Activated T-helper 17 cell treated with anti-CD3 and anti-CD28 coated beads, Interleukin-2, amount 50 U/mL, for 72 hours (primary cell): ENCODE measurements at regions not wholly inside any gene's neighbourhood (a gene's known extent, or its start where the extent isn't known, plus 50 kb on each side); places are given as distances from the start of the nearest gene placed in this dataset.

Experiments used
- ATAC-seq: fragments of 150-1000 bp; cut with Tn5 transposase; replicated peaks from 2 replicates; pipeline ENCODE4 v1.10.0; 2021; ENCODE audit warnings: mild to moderate bottlenecking, moderate library complexity
- H3K27ac Mint-ChIP-seq: one replicate; pipeline ENCODE4 v1.8.0; 2022; ENCODE audit warnings: mixed read lengths
- H3K27me3 Mint-ChIP-seq: one replicate; pipeline ENCODE4 v1.8.0; 2022; ENCODE audit warnings: mixed read lengths
- H3K36me3 Mint-ChIP-seq: one replicate; pipeline ENCODE4 v1.8.0; 2022; ENCODE audit warnings: low read depth, mild to moderate bottlenecking, mixed read lengths
- H3K4me1 Mint-ChIP-seq: one replicate; pipeline ENCODE4 v1.8.0; 2022; ENCODE audit warnings: mixed read lengths
- H3K4me3 Mint-ChIP-seq: one replicate; pipeline ENCODE4 v1.8.0; 2022; ENCODE audit warnings: mild to moderate bottlenecking, mixed read lengths
- H3K9me3 Mint-ChIP-seq: one replicate; pipeline ENCODE4 v1.8.0; 2022; ENCODE audit warnings: mixed read lengths

DNA sequence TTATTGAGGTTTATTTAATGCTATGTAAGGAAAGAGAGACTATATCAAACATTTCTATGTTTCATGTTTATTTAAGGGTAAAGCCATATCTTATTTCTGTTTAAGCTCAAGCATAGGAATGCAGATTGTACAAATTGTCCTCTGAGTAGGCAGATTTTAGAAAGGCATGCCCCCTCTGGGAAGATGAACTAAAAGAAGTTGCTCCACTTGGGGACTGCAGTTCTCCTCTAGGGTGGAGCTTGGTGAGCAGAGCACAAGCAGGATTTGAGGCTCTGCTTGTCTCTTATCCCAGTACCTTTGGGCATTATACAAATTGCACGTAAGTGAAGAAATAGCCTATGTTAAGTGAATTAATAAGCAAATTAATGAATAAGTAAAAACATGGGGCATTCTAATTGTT is 96.2 kb upstream of the PDE3A start:
- no peak overlapping the region for H3K4me3 Mint-ChIP-seq
- H3K36me3 Mint-ChIP-seq: no peaks in the 10 kb centered on the region
- no peaks in the 10 kb centered on the region for H3K27me3 Mint-ChIP-seq
- no peaks in the 10 kb centered on the region for H3K4me1 Mint-ChIP-seq
- no peak for ATAC-seq
- no peak overlapping the region for H3K27ac Mint-ChIP-seq
- no peaks in the 10 kb centered on the region for H3K9me3 Mint-ChIP-seq

GRCh38 chr12:20272801-20273200 is 95.5 kb upstream of the PDE3A start:
- H3K27ac Mint-ChIP-seq: no peak overlapping the region
- H3K4me3 Mint-ChIP-seq: no peak overlapping the region
- no peaks in the 10 kb centered on the region for H3K36me3 Mint-ChIP-seq

GRCh38 chr12:20274008-20274407 is 94.3 kb upstream of the PDE3A start:
- Mint-ChIP-seq H3K36me3 (no peaks in the 10 kb centered on the region), H3K27me3 (no peaks in the 10 kb centered on the region), H3K4me3 (no peak overlapping the region), H3K27ac (no peak overlapping the region), H3K9me3 (no peaks in the 10 kb centered on the region), H3K4me1 (no peaks in the 10 kb centered on the region)
- no peak for ATAC-seq

More at GRCh38 chr12:20272801-20273200, 95.5 kb upstream of the PDE3A start:
- ATAC-seq: no peak
- H3K4me1 Mint-ChIP-seq: no peaks in the 10 kb centered on the region
- H3K9me3 Mint-ChIP-seq: no peaks in the 10 kb centered on the region
- H3K27me3 Mint-ChIP-seq: no peaks in the 10 kb centered on the region

GRCh38 chr12:20278276-20278675 is 90.1 kb upstream of the PDE3A start:
- Mint-ChIP-seq H3K4me3 (no peak overlapping the region), H3K9me3 (no peaks in the 10 kb centered on the region), H3K27me3 (no peaks in the 10 kb centered on the region), H3K36me3 (no peaks in the 10 kb centered on the region), H3K4me1 (no peaks in the 10 kb centered on the region), H3K27ac (no peak overlapping the region)
- ATAC-seq: no peak

- no peak for ATAC-seq
- no peak overlapping the region for H3K4me3 Mint-ChIP-seq
- no peak overlapping the region for H3K27ac Mint-ChIP-seq
- H3K9me3 Mint-ChIP-seq: no peaks in the 10 kb centered on the region
- no peaks in the 10 kb centered on the region for H3K4me1 Mint-ChIP-seq
- no peaks in the 10 kb centered on the region for H3K27me3 Mint-ChIP-seq
- no peaks in the 10 kb centered on the region for H3K36me3 Mint-ChIP-seq
Observed at GRCh38 chr12:20280515-20280914, 87.8 kb upstream of the PDE3A start.

GRCh38 chr12:20282401-20282800 is 85.9 kb upstream of the PDE3A start:
- Mint-ChIP-seq H3K27me3 (no peaks in the 10 kb centered on the region), H3K4me1 (no peaks in the 10 kb centered on the region), H3K4me3 (no peak overlapping the region), H3K9me3 (no peaks in the 10 kb centered on the region), H3K36me3 (no peaks in the 10 kb centered on the region), H3K27ac (no peak overlapping the region)
- ATAC-seq: no peak

DNA sequence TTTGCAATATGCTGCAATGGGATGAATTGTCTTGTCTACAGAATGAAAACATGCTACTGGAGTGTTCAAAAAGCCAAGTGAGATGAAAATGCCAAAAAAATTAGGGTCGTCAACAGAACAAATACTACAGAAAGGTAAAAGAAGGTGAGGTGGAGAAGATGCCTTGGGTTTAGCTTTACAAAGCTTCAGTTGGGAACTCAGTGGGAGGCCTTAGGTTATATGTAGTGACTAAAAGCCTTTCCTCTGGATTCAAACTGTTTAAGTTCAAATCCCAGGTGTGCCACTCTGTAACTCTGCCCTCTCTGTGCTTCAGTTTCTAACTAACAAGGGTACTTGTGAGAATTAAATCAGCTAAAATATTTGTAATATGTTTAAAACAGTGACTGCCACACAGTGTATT is 84.9 kb upstream of the PDE3A start:
- H3K4me3 Mint-ChIP-seq: no peak overlapping the region
- no peaks in the 10 kb centered on the region for H3K27me3 Mint-ChIP-seq
- H3K9me3 Mint-ChIP-seq: no peaks in the 10 kb centered on the region
- H3K4me1 Mint-ChIP-seq: no peaks in the 10 kb centered on the region
- ATAC-seq: no peak
- H3K27ac Mint-ChIP-seq: no peak overlapping the region
- no peaks in the 10 kb centered on the region for H3K36me3 Mint-ChIP-seq

DNA sequence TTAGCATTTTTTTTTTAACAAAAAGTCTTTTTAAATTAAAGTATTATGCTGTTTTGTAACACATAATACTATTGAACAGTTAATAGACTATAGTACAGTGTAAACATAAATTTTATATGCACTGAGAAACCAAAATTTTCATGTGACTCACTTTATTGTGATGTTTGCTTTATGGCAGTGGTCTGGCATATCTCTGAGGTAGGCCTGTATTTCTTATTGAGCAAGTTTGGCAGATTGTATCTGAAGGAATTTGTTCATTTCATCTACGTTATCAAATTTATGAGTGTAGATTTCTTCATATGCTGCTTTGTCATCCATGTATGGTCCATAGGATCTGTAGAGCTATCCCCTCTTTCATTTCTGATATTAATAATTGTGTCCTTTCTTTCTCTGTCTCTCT is 78.8 kb upstream of the PDE3A start:
- H3K36me3 Mint-ChIP-seq: no peaks in the 10 kb centered on the region
- H3K27me3 Mint-ChIP-seq: no peaks in the 10 kb centered on the region
- H3K27ac Mint-ChIP-seq: no peak overlapping the region
- no peak for ATAC-seq
- no peaks in the 10 kb centered on the region for H3K4me1 Mint-ChIP-seq
- peaks cover 3% of the 10 kb centered on the region for H3K9me3 Mint-ChIP-seq
- H3K4me3 Mint-ChIP-seq: no peak overlapping the region

- Mint-ChIP-seq H3K27ac (no peak overlapping the region), H3K9me3 (peaks cover 21% of the 10 kb centered on the region), H3K36me3 (no peaks in the 10 kb centered on the region), H3K4me1 (no peaks in the 10 kb centered on the region), H3K4me3 (no peak overlapping the region), H3K27me3 (no peaks in the 10 kb centered on the region)
- ATAC-seq: no peak
Observed at GRCh38 chr12:20300457-20300856, 67.9 kb upstream of the PDE3A start.

DNA sequence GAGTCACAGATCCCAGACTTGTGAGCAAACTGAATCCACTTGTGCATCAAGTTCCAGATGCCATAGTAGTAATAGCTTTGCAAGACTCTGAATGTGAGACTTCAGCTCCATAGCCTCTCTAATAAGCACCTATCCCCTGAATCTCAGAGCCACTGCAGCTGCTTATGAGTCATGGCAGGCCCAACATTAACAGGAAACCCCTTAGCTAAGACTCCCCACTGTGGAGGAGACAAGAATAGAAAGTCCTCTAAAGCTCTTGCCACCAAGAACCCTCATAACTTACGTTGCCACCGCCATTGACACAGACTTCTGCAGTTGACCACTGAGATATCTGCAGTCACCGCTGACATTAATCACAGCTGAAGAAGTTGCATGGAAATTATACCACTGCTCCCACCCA is 62.9 kb upstream of the PDE3A start:
- peaks cover 10% of the 10 kb centered on the region for H3K9me3 Mint-ChIP-seq
- ATAC-seq: no peak
- H3K27ac Mint-ChIP-seq: no peak overlapping the region
- H3K36me3 Mint-ChIP-seq: no peaks in the 10 kb centered on the region
- no peak overlapping the region for H3K4me3 Mint-ChIP-seq
- no peaks in the 10 kb centered on the region for H3K27me3 Mint-ChIP-seq
- no peaks in the 10 kb centered on the region for H3K4me1 Mint-ChIP-seq

GRCh38 chr12:20309504-20310148 is 58.7 kb upstream of the PDE3A start:
- no peak for ATAC-seq
- Mint-ChIP-seq H3K27ac (no peak overlapping the region), H3K9me3 (peaks cover 10% of the 10 kb centered on the region), H3K36me3 (no peaks in the 10 kb centered on the region), H3K4me3 (no peak overlapping the region), H3K4me1 (no peaks in the 10 kb centered on the region), H3K27me3 (no peaks in the 10 kb centered on the region)

DNA sequence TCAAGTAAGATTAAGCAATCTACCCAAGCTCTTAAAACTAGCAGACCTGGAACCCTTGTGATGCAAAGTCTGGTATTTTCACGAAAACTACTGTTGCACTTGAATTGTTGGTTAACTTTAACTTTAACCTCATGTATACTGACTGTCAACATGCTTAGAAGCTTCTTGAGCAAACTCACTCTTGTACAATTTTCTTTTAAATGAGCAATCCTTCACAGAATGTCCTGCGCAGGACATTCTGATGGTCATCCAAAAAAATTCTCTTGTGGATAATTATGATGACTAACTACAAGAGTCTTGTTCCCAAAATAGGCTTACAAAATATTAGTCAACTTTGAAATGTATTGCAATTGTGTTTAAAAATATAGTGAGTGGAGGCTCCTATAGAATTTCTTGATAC is 54.0 kb upstream of the PDE3A start:
- H3K27me3 Mint-ChIP-seq: no peaks in the 10 kb centered on the region
- ATAC-seq: no peak
- no peak overlapping the region for H3K27ac Mint-ChIP-seq
- no peak overlapping the region for H3K4me3 Mint-ChIP-seq
- H3K4me1 Mint-ChIP-seq: no peaks in the 10 kb centered on the region
- H3K36me3 Mint-ChIP-seq: no peaks in the 10 kb centered on the region
- H3K9me3 Mint-ChIP-seq: peaks cover 1% of the 10 kb centered on the region

GRCh38 chr12:20317554-20317953 is 50.8 kb upstream of the PDE3A start:
- no peaks in the 10 kb centered on the region for H3K36me3 Mint-ChIP-seq
- H3K9me3 Mint-ChIP-seq: no peaks in the 10 kb centered on the region
- H3K4me1 Mint-ChIP-seq: no peaks in the 10 kb centered on the region
- ATAC-seq: no peak
- H3K4me3 Mint-ChIP-seq: no peak overlapping the region
- H3K27ac Mint-ChIP-seq: no peak overlapping the region
- no peaks in the 10 kb centered on the region for H3K27me3 Mint-ChIP-seq
